Osteoblast (primary cell): ENCODE measurements at regions not wholly inside any gene's neighbourhood (a gene's known extent, or its start where the extent isn't known, plus 50 kb on each side); places are given as distances from the start of the nearest gene placed in this dataset.

Experiments
- DNase-seq: peaks from one replicate; pipeline ENCODE4 v3.0.0; 2011; ENCODE audit warnings: low spot score, mixed read lengths; ENCODE audit not compliant: insufficient read length; ENCODE audit errors: missing footprints
- H2AFZ ChIP-seq: 2 replicates; pipeline ENCODE4 v1.6.0; 2011; ENCODE audit warnings: mild to moderate bottlenecking, low read length
- H3K27ac ChIP-seq: 2 replicates; pipeline ENCODE4 v1.5.1; 2011; ENCODE audit warnings: mild to moderate bottlenecking, low read depth, low read length, moderate library complexity
- H3K27me3 ChIP-seq: 2 replicates; pipeline ENCODE4 v1.6.0; 2012; ENCODE audit warnings: mild to moderate bottlenecking, control low read depth, inconsistent platforms, low read length, moderate library complexity; ENCODE audit not compliant: insufficient read depth
- H3K36me3 ChIP-seq: 2 replicates; pipeline ENCODE4 v1.5.1; 2011; ENCODE audit warnings: mild to moderate bottlenecking, low read length, control low read depth, moderate library complexity; ENCODE audit not compliant: insufficient read depth
- H3K4me1 ChIP-seq: 2 replicates; pipeline ENCODE4 v1.5.1; 2011; ENCODE audit warnings: mild to moderate bottlenecking, low read length, control low read depth, moderate library complexity; ENCODE audit not compliant: insufficient read depth
- H3K4me2 ChIP-seq: 2 replicates; pipeline ENCODE4 v1.6.0; 2011; ENCODE audit warnings: mild to moderate bottlenecking, low read length; ENCODE audit not compliant: insufficient read depth
- H3K4me3 ChIP-seq: fragments of 200-600 bp; sonication (generic); 3 replicates; pipeline ENCODE4 v1.5.1; 2012; ENCODE audit warnings: mild to moderate bottlenecking, low read length, inconsistent platforms; ENCODE audit not compliant: insufficient read depth
- H3K79me2 ChIP-seq: 2 replicates; pipeline ENCODE4 v1.6.0; 2012; ENCODE audit warnings: mild to moderate bottlenecking, low read length, control low read depth, inconsistent platforms; ENCODE audit not compliant: insufficient read depth
- H3K9me3 ChIP-seq: 2 replicates; pipeline ENCODE4 v1.5.1; 2011; ENCODE audit warnings: low read depth, low read length, control low read depth
- H4K20me1 ChIP-seq: 2 replicates; pipeline ENCODE4 v1.6.0; 2012; ENCODE audit warnings: mild to moderate bottlenecking, low read length, control low read depth; ENCODE audit not compliant: insufficient read depth
- TF ChIP-seq, protein P1 (sequence below): IDR thresholded peaks from 2 replicates; pipeline ENCODE4 v1.5.1; 2011; ENCODE audit warnings: mild to moderate bottlenecking, low read depth, low read length, moderate library complexity; ENCODE audit errors: extremely low read depth

DNA sequence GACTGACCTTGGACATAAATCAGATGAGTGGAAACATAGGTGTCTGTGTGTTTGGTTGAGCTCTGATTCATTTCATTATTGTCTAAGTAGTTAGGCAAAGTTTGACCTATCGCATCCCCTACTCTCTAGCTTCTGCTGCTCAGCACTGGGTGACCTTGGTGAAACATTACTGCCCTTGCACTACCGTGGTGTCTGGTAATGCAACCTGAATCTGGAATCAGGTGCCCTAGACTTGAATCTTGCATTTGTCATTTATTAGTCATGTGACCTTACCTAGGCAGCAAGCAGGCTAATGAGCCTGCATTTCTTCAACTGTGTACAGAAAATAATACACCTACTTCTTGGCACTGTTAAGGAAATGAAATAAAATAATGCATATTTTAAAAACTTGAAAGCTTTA is 242.3 kb upstream of the BLID start:
- Histone ChIP-seq H3K4me1 (no peaks in the 10 kb centered on the region), H3K4me3 (no peak overlapping the region), H3K36me3 (no peaks in the 10 kb centered on the region), H3K27ac (no peak overlapping the region), H2AFZ (no peak overlapping the region), H4K20me1 (no peaks in the 10 kb centered on the region), H3K27me3 (peaks cover 13% of the 10 kb centered on the region), H3K9me3 (no peaks in the 10 kb centered on the region), H3K79me2 (no peaks in the 10 kb centered on the region), H3K4me2 (no peak overlapping the region)
- TF ChIP-seq, protein P1, sequence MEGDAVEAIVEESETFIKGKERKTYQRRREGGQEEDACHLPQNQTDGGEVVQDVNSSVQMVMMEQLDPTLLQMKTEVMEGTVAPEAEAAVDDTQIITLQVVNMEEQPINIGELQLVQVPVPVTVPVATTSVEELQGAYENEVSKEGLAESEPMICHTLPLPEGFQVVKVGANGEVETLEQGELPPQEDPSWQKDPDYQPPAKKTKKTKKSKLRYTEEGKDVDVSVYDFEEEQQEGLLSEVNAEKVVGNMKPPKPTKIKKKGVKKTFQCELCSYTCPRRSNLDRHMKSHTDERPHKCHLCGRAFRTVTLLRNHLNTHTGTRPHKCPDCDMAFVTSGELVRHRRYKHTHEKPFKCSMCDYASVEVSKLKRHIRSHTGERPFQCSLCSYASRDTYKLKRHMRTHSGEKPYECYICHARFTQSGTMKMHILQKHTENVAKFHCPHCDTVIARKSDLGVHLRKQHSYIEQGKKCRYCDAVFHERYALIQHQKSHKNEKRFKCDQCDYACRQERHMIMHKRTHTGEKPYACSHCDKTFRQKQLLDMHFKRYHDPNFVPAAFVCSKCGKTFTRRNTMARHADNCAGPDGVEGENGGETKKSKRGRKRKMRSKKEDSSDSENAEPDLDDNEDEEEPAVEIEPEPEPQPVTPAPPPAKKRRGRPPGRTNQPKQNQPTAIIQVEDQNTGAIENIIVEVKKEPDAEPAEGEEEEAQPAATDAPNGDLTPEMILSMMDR: no peak
- DNase-seq: no peak

DNA sequence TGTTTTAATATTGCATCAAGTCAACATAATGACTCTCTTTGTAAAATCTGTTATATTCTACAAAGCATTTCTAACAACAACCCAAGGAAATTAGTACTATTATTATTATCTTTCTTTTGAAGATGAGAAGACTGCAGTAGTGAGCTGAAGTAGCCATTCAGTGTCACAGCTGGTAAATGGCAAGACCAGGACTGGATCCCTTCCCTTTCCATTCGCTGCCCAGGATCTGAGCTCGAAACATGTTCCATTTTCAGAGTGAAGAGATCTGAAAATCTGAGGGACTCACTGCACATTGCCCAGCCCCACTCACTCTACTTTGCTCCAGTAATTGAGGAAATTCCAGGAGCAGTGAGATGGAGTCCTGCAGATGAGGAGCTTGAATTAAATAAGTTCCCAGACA is 240.0 kb upstream of the BLID start:
- H3K36me3 ChIP-seq: no peaks in the 10 kb centered on the region
- no peak overlapping the region for H2AFZ ChIP-seq
- H3K4me3 ChIP-seq: no peak overlapping the region
- no peaks in the 10 kb centered on the region for H3K9me3 ChIP-seq
- TF ChIP-seq, protein P1: no peak
- no peaks in the 10 kb centered on the region for H3K4me1 ChIP-seq
- H3K27me3 ChIP-seq: peaks cover 13% of the 10 kb centered on the region
- H3K4me2 ChIP-seq: no peak overlapping the region
- no peaks in the 10 kb centered on the region for H4K20me1 ChIP-seq
- H3K27ac ChIP-seq: no peak overlapping the region
- no peaks in the 10 kb centered on the region for H3K79me2 ChIP-seq
- DNase-seq: no peak

DNA sequence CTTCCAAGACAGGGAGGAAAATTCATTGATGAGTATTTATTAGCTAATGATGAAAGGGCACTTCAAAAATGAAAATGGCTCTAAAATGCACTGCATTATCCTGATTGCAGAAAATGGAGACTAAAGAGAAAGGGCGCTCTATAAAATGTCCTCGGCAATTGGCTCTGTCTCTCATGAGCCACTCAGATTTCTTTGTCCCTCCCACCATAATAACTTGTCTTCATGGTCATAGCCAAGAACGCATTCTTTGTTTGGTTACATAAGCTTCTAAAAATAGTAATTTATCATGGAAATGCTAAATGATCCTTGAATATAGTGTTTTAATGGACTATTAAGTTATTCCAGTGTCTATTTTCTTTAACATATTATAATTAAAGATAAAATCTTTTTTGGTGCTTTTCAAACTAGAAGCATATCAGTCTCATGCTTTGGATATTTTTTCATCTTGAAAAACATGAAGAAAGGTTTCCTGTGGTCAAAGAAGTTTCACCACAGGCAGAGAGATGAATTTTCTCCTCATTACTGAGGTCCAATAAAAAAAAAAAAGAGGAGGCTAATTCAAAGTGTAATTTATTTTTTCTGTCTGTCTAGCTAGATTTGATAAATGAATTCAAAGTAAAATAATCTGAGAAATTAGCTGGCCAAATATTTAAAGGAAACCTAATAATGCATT is 238.1 kb upstream of the BLID start:
- Histone ChIP-seq H3K27me3 (peaks cover 12% of the 10 kb centered on the region), H2AFZ (no peak overlapping the region), H3K79me2 (no peaks in the 10 kb centered on the region), H3K4me3 (no peak overlapping the region), H3K36me3 (no peaks in the 10 kb centered on the region), H3K4me2 (no peak overlapping the region), H3K4me1 (no peaks in the 10 kb centered on the region), H3K27ac (no peak overlapping the region), H4K20me1 (no peaks in the 10 kb centered on the region), H3K9me3 (no peaks in the 10 kb centered on the region)
- TF ChIP-seq, protein P1: no peak
- no peak for DNase-seq

DNA sequence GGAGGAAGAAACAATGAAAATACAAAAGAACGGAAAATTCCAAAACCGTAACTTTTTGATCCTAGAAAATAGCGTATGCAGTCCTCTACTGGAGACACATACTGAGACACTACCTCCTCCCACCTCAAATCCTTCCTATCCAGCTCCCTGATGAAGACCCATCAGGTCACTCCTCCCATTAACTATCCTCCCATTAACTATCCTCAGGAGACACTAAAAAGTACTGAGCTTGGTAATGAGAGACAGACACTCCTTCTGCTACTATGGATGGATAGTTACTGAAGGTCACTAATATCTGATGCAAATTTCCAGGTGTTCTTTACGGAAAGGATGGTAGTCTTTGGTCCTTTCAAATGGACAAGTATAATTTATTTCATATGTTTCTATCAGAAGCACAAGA is 237.5 kb upstream of the BLID start:
- Histone ChIP-seq H4K20me1 (no peaks in the 10 kb centered on the region), H3K79me2 (no peaks in the 10 kb centered on the region), H3K36me3 (no peaks in the 10 kb centered on the region), H3K4me1 (no peaks in the 10 kb centered on the region), H2AFZ (no peak overlapping the region), H3K4me3 (no peak overlapping the region), H3K27ac (no peak overlapping the region), H3K4me2 (no peak overlapping the region), H3K9me3 (no peaks in the 10 kb centered on the region), H3K27me3 (peaks cover 15% of the 10 kb centered on the region)
- DNase-seq: no peak
- TF ChIP-seq, protein P1: no peak
